ENCODE measurements at regions not wholly inside any gene's neighbourhood (a gene's known extent, or its start where the extent isn't known, plus 50 kb on each side); places are given as distances from the start of the nearest gene placed in this dataset.

- TF ChIP-seq CTCF (IDR thresholded peaks at IDR 0.05) = no peak
- no peak for TF ChIP-seq POLR2AphosphoS5 (IDR thresholded peaks at IDR 0.05)
- TF ChIP-seq POLR2A (IDR thresholded peaks at IDR 0.05) = no peak
These were observed 147.5 kb upstream of the ID2 start for GRCh38 chr2:8534386-8534728.
